Sciatic nerve (tissue), 2 donors: ENCODE measurements at regions not wholly inside any gene's neighbourhood (a gene's known extent, or its start where the extent isn't known, plus 50 kb on each side); places are given as distances from the start of the nearest gene placed in this dataset.
"Not testable (repeated sequence)": the region's sequence is repeated elsewhere in the genome, so short reads cannot be mapped to it uniquely, and the experiment has no call there.

Experiments used
- ATAC-seq: fragments of 200-7000 bp; cut with Tn5 transposase; one replicate; pipeline ENCODE4 v1.9.1; 2020; ENCODE audit warnings: mild to moderate bottlenecking, moderate library complexity
- DNase-seq: peaks from one replicate; pipeline ENCODE4 v3.0.0-alpha.2; 2020; ENCODE audit warnings: low spot score
- intact Hi-C: fragments of 100-400 bp; cut with DNase I; formaldehyde crosslinking; loops from one replicate; pipeline ENCODE4 v1.14.2; 2022
- donor health status: DM: no; HTN: no; CAD: no.
- donor health status: DM: no; HTN: no; CAD: no.

- intact Hi-C loops: no loop called here
- ATAC-seq (no peak), DNase-seq (no peak)
These were observed 841.2 kb upstream of the AUTS2 start for GRCh38 chr7:68756986-68757495.

GRCh38 chr7:68760556-68760955 lies 837.7 kb upstream of the AUTS2 start:
- ATAC-seq: no peak
- no peak for DNase-seq
- intact Hi-C loops: no loop called here

- no peak for ATAC-seq
- intact Hi-C loops: no loop called here
- DNase-seq: no peak
These were observed 830.8 kb upstream of the AUTS2 start for GRCh38 chr7:68767462-68767861.

GRCh38 chr7:68770649-68771048 lies 827.6 kb upstream of the AUTS2 start:
- intact Hi-C loops: no loop called here
- DNase-seq: no peak
- no peak for ATAC-seq

- intact Hi-C loops: no loop called here
- DNase-seq: no peak
- ATAC-seq: no peak
These were observed 821.9 kb upstream of the AUTS2 start for GRCh38 chr7:68776326-68776725.

GRCh38 chr7:68783684-68784083 lies 814.6 kb upstream of the AUTS2 start:
- intact Hi-C loops: no loop called here
- no peak for ATAC-seq
- DNase-seq: no peak

GRCh38 chr7:68785036-68785435 lies 813.2 kb upstream of the AUTS2 start:
- no peak for DNase-seq
- no peak for ATAC-seq
- intact Hi-C loops: no loop called here

- intact Hi-C loops: no loop called here
- ATAC-seq (no peak), DNase-seq (no peak)
These were observed 810.7 kb upstream of the AUTS2 start for GRCh38 chr7:68787566-68787965.

- DNase-seq, intact Hi-C loops, ATAC-seq: not testable (repeated sequence)
These were observed 809.7 kb upstream of the AUTS2 start for GRCh38 chr7:68788529-68788928.

- DNase-seq: no peak
- intact Hi-C loops: no loop called here
- ATAC-seq: no peak
These were observed 808.7 kb upstream of the AUTS2 start for GRCh38 chr7:68789597-68789996.

- DNase-seq: no peak
- no peak for ATAC-seq
- intact Hi-C loops: no loop called here
These were observed 805.9 kb upstream of the AUTS2 start for GRCh38 chr7:68792351-68792750.

- ATAC-seq: no peak
- intact Hi-C loops: no loop called here
These were observed 804.8 kb upstream of the AUTS2 start for GRCh38 chr7:68793513-68793912.

GRCh38 chr7:68800316-68800715 lies 798.0 kb upstream of the AUTS2 start:
- intact Hi-C loops: no loop called here
- DNase-seq (no peak), ATAC-seq (no peak)

More at GRCh38 chr7:68793513-68793912, 804.8 kb upstream of the AUTS2 start:
- no peak for DNase-seq

GRCh38 chr7:68805159-68805558 lies 793.1 kb upstream of the AUTS2 start:
- intact Hi-C loops: no loop called here
- no peak for DNase-seq
- peak; percentile 66 for ATAC-seq

GRCh38 chr7:68807666-68808065 lies 790.6 kb upstream of the AUTS2 start:
- intact Hi-C loops: no loop called here
- DNase-seq (no peak), ATAC-seq (peak; percentile 81)

GRCh38 chr7:68813551-68814080 lies 784.7 kb upstream of the AUTS2 start:
- intact Hi-C loops: no loop called here
- no peak for DNase-seq
- no peak for ATAC-seq

GRCh38 chr7:68816491-68816890 lies 781.8 kb upstream of the AUTS2 start:
- ATAC-seq (no peak), DNase-seq (no peak)
- intact Hi-C loops: no loop called here

GRCh38 chr7:68820321-68820720 lies 778.0 kb upstream of the AUTS2 start:
- no peak for ATAC-seq
- no peak for DNase-seq
- intact Hi-C loops: no loop called here

GRCh38 chr7:68821846-68822245 lies 776.4 kb upstream of the AUTS2 start:
- ATAC-seq: no peak
- no peak for DNase-seq
- intact Hi-C loops: no loop called here

GRCh38 chr7:68823996-68824780 lies 774.1 kb upstream of the AUTS2 start:
- DNase-seq: no peak
- no peak for ATAC-seq
- intact Hi-C loops: no loop called here

GRCh38 chr7:68828575-68828974 lies 769.7 kb upstream of the AUTS2 start:
- intact Hi-C loops: no loop called here
- DNase-seq: no peak
- ATAC-seq: no peak
